Urinary bladder (tissue), 3 donors: ENCODE measurements at regions not wholly inside any gene's neighbourhood (a gene's known extent, or its start where the extent isn't known, plus 50 kb on each side); places are given as distances from the start of the nearest gene placed in this dataset.

Experiments
- DNase-seq: peaks from one replicate; pipeline ENCODE4 v3.0.0-alpha.2; 2015; ENCODE audit errors: extremely low spot score
- H3K27ac ChIP-seq: one replicate; pipeline ENCODE4 v1.5.1; 2013; ENCODE audit warnings: low read depth, mild to moderate bottlenecking, moderate library complexity
- H3K36me3 ChIP-seq: one replicate; pipeline ENCODE4 v1.6.1; 2013; ENCODE audit warnings: mild to moderate bottlenecking, moderate library complexity; ENCODE audit not compliant: insufficient read depth
- H3K4me1 ChIP-seq: one replicate; pipeline ENCODE4 v1.6.1; 2013; ENCODE audit warnings: mild to moderate bottlenecking, moderate library complexity; ENCODE audit not compliant: insufficient read depth
- H3K4me3 ChIP-seq: one replicate; pipeline ENCODE4 v1.5.1; 2013; ENCODE audit warnings: low read depth, low read length
- WGBS: extraction: QIAGEN DNeasy Blood & Tissue Kit; methylation state at CpG from one replicate; pipeline ENCODE4 v1.1.7; 2013; 5-methylcytosine and 5-hydroxymethylcytosine counted together
- donor health status: healthy with polysubstance abuse.
- donor health status: healthy.

DNA sequence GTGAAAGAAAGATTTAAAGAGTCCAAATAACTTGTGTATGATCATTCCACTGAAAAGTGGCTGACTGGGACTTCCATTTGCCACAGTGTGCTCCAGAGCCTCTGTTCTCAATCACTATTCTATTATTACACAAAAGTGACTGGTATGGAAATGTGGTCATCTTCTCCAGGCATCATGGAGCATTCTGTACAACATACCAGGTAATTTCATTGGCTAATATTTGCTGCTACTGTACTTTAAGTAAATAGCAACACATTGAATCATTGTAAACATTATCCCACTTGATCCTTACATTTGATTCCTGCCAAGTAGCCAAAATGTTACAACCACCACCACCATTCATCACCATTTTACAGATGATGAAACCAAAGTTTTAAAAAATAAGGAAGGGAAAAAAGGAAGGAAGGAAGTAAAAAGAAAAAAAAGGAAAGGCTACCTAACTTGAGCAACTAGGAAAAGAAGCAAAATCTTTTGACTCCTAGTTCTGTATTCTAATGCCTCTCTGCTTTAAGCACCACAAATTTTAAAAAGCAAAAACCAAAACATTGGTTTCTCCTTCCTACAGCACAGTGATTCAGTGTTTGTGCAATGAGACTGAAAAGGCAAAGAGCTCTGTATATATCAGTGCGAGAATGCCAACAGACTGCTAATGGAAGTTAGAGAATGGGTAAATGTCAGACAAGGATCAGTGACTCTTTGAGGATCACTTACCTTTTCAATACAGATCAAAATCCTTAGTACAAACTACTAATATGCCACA lies 361.4 kb upstream of the PTBP2 start:
- DNase-seq, result no peak
- Histone ChIP-seq H3K36me3 (no peaks in the 10 kb centered on the region), H3K4me1 (no peaks in the 10 kb centered on the region), H3K4me3 (no peak overlapping the region), H3K27ac (no peak overlapping the region)
- 97% methylated on average over 1 of the region's 1 CpG for WGBS

DNA sequence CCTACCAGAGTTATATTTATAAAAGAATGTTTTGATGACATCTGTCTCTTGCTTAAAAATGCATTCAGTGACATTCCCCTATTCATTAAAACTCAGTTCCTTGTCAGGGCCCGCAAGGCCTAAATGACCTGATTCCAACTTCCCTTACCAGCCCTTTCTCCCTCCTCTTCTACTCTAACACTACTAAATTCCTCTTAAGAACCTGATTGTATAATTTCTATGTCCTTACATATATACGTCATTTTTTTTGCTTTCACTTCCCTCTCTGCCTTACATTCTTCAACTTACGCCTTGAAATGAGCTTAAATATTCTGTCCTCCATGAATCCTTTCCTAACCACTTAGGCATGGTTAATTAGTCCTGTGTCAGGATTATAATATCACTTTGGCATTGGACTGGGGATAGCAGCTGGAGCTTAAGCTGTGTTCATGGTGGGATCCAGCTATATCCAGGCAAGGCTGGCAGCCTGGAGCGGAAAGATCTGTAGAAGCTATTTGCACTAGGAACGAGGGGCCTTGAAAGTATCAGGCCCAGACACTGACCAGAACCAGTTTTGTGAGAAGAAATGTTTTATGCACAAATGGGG lies 360.2 kb upstream of the PTBP2 start:
- Histone ChIP-seq H3K4me1 (no peaks in the 10 kb centered on the region), H3K36me3 (no peaks in the 10 kb centered on the region), H3K27ac (no peak overlapping the region), H3K4me3 (no peak overlapping the region)
- 88% methylated on average over 5 of the region's 5 CpGs for WGBS
- DNase-seq, result no peak

DNA sequence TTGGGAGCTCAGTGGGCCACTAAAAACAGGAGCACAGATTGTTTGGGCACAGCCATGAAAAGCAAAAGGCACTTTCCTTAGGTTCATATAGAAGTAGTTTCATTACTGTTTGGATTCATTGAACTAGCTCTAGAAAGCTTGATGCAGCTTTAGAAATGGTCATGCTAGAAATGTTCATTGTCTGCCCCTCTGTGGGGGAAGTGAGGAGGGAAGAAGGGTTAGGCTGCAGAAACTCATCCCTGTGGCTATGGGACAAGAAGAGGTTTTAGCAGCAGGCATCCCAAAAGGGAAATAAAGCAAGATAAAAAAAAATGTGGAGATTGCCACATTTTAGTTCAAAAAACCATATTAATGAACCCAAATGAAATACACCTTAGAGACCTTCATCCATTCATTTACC lies 359.6 kb upstream of the PTBP2 start:
- no peak for DNase-seq
- H3K4me1 ChIP-seq, result no peaks in the 10 kb centered on the region
- no peak overlapping the region for H3K4me3 ChIP-seq
- H3K27ac ChIP-seq, result no peak overlapping the region
- no peaks in the 10 kb centered on the region for H3K36me3 ChIP-seq

DNA sequence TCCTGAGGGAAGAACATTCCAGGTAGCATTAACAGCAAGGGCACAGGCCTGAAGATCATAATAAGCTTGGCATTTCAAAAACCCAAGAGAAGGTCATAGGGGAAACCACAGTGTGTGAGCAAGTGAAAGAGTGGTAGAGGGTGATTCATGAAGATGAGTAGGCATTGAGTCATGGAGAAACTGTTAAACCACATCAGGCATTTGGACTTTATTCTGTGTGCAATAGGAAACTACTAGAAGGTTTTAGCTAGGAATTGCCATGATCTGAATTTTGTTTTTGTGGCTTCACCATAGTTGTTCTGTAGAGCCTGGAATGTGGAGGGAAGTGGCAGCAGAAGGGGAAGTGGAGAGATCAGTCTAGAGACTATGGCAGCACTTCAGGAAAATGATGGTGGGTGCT lies 359.0 kb upstream of the PTBP2 start:
- DNase-seq, result no peak

DNA sequence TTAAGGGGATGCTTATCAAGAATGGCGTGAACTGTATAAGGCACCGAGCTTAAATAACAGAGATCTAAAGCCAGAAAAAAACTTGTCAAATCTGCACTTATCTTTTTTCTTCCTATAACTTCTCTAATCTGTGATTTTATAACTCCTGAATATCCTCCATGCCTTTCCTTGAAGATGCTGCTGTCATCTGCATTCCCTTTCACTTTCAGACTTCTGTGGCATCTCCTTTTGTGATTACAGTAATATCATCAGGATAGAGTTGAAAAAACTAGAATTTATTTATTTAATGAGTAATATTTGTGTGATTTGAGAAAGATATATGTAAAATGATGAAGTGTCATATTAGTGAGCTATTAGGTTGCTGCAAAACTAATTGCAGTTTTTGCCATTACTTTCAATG lies 357.8 kb upstream of the PTBP2 start:
- no peak overlapping the region for H3K27ac ChIP-seq
- H3K36me3 ChIP-seq, result no peaks in the 10 kb centered on the region
- WGBS, result 70% methylated on average over 2 of the region's 2 CpGs
- no peaks in the 10 kb centered on the region for H3K4me1 ChIP-seq
- no peak for DNase-seq
- no peak overlapping the region for H3K4me3 ChIP-seq

More for the DNA sequence above, 359.0 kb upstream of the PTBP2 start:
- Histone ChIP-seq H3K27ac (no peak overlapping the region), H3K36me3 (no peaks in the 10 kb centered on the region), H3K4me3 (no peak overlapping the region), H3K4me1 (no peaks in the 10 kb centered on the region)

DNA sequence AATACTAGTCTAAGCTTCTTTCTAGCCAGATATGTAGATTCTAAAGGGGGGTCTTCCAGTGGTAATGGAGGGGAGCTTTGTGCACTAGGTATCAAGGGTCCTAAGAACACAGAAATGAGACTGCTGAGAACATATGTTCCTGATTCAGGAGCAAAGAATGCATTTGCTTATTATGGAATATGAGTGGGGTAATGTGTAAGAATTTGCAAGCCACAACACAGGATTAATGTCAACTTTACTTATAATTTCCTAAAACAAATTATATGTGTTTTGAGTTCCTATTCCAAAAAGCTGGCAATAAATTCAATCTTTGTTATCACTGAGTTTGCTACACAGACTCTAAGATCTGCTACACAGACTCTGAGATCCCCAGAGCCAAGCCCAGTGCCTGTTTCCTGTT lies 357.0 kb upstream of the PTBP2 start:
- no peak for DNase-seq
- Histone ChIP-seq H3K4me3 (no peak overlapping the region), H3K36me3 (no peaks in the 10 kb centered on the region), H3K27ac (no peak overlapping the region), H3K4me1 (no peaks in the 10 kb centered on the region)

DNA sequence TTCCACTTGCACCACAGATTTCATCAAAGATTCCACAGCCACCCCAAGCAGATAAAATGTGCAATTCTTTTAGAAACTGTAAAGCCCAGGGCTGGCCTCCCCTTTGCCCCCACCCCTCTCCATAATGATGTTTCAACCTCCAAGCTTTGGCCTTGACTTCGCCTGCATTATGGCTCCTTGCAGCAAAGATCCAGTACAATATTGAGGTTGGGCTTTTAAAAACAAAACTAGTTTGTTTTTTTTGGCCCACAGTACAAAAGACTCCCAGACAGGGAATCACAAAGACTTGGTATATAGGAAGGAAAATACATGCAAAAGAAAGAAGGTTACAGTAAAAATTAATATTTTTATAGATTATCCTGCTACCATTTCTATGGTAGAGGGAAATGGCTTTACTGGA lies 356.5 kb upstream of the PTBP2 start:
- Histone ChIP-seq H3K27ac (no peak overlapping the region), H3K36me3 (no peaks in the 10 kb centered on the region), H3K4me3 (no peak overlapping the region), H3K4me1 (no peaks in the 10 kb centered on the region)
- WGBS, result 74% methylated on average over 1 of the region's 1 CpG
- DNase-seq, result no peak

DNA sequence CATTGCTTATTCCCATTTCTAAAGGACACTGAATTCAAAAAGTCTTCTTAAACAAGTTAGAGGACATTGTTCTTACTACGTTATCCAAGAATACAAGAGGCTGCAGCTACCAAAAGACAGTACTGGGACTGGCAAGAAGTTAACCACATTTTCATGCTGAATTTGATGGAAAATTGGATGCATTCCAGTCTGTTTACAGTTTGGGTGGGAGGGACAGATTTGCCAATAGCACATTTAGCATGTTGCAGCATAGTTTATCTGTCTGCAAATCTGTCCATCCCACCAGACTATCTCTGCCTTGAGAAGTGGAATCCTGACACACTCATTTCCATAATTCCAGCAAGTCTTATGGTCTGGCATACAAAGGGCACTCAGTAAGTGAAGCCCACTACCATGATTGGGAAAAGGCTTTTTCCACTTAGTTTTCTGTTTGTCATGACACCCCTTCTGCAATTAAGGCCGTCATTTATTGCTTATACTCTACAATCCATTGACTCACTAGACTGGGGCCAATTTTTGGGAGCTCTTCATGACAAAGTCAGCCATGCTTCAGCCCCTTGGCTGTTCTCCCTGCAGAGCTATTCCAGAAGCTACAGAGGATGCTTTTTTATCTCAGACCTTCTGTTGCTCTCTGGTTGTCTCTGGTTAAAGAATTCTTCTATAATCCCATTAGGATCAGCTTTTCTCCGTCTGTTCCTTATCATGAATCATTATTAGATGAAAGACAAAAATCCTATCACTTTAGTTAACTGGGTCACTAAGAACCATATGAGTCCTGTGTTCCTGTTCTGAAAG lies 355.8 kb upstream of the PTBP2 start:
- DNase-seq, result no peak
- H3K36me3 ChIP-seq, result no peaks in the 10 kb centered on the region
- no peak overlapping the region for H3K4me3 ChIP-seq
- no peaks in the 10 kb centered on the region for H3K4me1 ChIP-seq
- WGBS, result 59% methylated on average over 3 of the region's 3 CpGs
- H3K27ac ChIP-seq, result no peak overlapping the region

DNA sequence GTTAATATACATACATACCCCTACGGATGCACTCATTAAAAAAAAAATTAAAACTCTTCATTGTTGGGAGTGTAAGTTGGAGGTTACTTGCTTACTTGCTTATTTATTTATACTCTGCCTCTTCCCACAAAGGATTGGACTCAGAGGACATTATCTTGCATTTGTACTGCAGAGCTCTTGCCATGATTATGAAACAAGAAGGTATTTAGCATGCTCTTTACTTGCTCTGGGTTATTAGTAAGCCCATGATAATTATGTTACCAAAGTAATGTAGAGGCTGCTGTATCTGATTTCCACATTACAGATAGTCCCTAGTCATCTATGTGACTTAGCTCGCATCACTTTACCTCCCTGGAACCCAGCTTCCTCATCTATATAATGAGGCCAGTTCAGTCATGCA lies 355.1 kb upstream of the PTBP2 start:
- 91% methylated on average over 2 of the region's 2 CpGs for WGBS
- Histone ChIP-seq H3K4me1 (no peaks in the 10 kb centered on the region), H3K36me3 (no peaks in the 10 kb centered on the region), H3K4me3 (no peak overlapping the region), H3K27ac (no peak overlapping the region)
- DNase-seq, result no peak

DNA sequence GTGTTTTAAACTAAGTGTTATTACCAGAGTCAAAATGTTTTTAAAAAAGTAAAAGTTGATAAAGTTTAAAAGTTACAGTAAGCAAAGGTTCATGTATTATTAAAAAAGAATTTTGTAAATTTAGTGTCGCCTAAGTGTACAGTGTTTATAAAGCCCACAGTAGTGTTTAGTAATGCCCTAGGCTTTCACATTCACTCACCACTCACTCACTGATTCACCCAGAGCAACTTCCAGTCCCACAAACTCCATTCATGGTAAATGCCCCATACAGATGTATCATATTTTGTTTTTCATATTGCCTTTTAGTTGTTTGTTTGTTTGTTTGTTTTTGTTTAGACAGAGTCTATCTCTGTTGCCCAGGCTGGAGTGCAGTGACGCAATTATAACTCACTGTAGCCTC lies 353.8 kb upstream of the PTBP2 start:
- Histone ChIP-seq H3K27ac (no peak overlapping the region), H3K4me1 (no peaks in the 10 kb centered on the region), H3K4me3 (no peak overlapping the region), H3K36me3 (no peaks in the 10 kb centered on the region)
- WGBS, result 92% methylated on average over 2 of the region's 2 CpGs
- DNase-seq, result no peak

DNA sequence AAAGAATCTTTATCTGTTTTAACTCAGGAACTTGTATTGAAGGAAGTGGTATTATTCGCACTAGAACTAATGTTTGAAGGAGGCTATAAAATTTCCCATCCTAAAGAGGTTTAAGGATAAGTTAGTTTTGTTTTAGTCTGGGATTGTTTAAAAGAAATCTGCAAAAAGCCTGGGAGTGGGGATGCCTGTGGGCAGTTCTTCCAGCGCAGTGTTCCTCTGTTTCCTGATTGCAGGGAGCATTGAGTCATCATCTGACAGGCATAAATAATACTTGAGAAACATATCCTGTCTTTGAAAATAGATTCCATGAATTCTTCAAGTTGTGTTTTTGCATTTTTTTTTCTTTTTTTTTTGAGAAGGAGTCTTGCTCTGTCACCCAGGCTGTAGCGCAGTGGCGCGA lies 350.8 kb upstream of the PTBP2 start:
- no peaks in the 10 kb centered on the region for H3K4me1 ChIP-seq
- WGBS, result 59% methylated on average over 5 of the region's 5 CpGs
- no peak for DNase-seq
- no peaks in the 10 kb centered on the region for H3K36me3 ChIP-seq
- H3K4me3 ChIP-seq, result no peak overlapping the region
- no peak overlapping the region for H3K27ac ChIP-seq

DNA sequence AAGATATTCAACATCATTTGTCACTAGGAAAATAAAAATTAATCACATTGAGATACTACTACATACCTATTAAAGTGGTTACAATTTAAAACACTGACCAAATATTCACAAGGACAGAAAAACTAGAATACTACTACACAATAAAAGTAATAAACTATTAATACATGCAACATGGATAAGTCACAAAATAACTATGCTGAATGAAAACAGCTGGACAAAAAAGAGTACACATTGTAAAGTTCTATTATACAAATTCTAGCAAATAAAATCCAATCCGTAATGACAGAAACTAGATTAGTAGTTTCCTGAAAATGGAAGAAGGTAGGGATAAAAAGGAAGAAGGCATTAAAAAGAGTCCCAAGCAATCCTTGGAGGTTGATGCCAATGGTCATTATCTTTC lies 348.7 kb upstream of the PTBP2 start:
- Histone ChIP-seq H3K27ac (no peak overlapping the region), H3K4me1 (no peaks in the 10 kb centered on the region), H3K36me3 (no peaks in the 10 kb centered on the region), H3K4me3 (no peak overlapping the region)
- DNase-seq, result no peak
- WGBS, result 63% methylated on average over 1 of the region's 1 CpG

DNA sequence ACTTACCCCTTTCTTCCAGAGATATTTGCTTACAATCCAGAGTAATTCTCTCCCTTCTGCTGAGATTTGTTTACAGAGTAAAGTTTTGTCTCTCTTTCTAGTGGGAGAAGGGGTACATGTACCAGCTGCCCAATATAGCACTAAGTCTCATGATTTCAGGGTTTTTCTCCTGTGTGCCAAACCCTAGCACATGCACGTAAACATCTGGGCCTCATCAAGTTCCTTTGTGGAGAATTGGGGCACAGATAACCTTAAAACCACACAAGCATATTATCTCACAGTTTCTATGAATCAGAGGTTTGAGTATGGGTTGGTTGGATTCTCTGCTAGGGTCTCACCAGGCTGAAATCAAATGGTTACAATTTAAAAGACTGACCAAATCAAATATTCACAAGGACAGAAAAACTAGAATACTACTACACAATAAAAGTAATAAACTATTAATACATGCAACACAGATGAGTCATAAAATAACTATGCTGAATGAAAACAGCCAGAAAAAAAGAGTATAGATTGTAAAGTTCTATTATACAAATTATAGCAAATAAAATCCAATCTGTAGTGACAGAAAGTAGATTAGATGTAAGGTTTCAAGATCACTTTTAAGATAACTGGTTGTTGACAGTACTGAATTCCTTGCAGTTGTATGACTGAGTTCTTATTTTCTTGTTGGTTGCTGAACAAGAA lies 347.4 kb upstream of the PTBP2 start:
- no peak overlapping the region for H3K27ac ChIP-seq
- no peaks in the 10 kb centered on the region for H3K4me1 ChIP-seq
- no peak for DNase-seq
- WGBS, result 81% methylated on average over 1 of the region's 1 CpG
- no peaks in the 10 kb centered on the region for H3K36me3 ChIP-seq
- H3K4me3 ChIP-seq, result no peak overlapping the region

DNA sequence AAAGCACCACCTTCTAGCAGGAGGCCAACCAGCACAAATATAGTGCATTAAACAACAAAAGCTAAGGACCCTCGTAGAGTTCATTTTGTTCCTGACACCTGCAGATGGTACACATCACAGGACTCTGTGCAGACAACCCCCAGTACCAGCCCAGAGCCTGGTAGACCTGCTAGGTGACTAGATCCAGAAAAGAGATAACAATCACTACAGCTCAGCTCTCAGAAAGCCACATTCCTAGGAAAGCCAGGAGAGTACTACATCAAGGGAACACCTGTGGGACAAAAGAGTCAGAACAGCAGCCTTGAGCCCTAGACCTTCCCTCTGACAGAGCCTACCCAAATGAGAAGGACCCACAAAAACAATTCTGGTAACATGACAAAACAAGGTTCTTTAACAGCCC lies 344.7 kb upstream of the PTBP2 start:
- WGBS, result 75% methylated on average over 1 of the region's 1 CpG
- DNase-seq, result no peak
- no peak overlapping the region for H3K27ac ChIP-seq
- no peak overlapping the region for H3K4me3 ChIP-seq
- H3K4me1 ChIP-seq, result no peaks in the 10 kb centered on the region
- no peaks in the 10 kb centered on the region for H3K36me3 ChIP-seq
